ENCODE measurements at regions not wholly inside any gene's neighbourhood (a gene's known extent, or its start where the extent isn't known, plus 50 kb on each side); places are given as distances from the start of the nearest gene placed in this dataset.

- DNase-seq = no peak
Observed at GRCh38 chr11:32273931-32274330, 161.4 kb downstream of the WT1 start.

- DNase-seq = no peak
Observed at GRCh38 chr11:32279672-32280071, 155.7 kb downstream of the WT1 start.

DNA sequence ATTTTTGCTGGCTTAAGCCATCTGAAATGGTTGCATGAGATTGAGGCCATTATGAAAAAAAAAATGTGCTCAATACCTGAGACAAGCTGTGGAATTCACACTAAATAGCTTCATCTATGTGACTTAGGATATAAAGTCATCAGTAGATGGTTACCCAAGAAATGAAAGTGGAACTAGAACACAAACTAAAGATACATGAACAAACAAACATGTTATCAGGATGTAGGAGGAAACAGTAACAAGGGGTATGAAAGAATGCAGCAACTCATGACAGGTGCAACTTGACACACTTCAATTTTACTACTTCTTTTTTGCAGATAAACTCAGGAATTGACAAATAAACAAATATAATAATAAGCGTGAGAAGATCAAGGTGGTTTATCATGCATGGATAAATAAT is 155.0 kb downstream of the WT1 start:
- no peak for DNase-seq

GRCh38 chr11:32288276-32288675 is 147.1 kb downstream of the WT1 start:
- no peak for DNase-seq

DNA sequence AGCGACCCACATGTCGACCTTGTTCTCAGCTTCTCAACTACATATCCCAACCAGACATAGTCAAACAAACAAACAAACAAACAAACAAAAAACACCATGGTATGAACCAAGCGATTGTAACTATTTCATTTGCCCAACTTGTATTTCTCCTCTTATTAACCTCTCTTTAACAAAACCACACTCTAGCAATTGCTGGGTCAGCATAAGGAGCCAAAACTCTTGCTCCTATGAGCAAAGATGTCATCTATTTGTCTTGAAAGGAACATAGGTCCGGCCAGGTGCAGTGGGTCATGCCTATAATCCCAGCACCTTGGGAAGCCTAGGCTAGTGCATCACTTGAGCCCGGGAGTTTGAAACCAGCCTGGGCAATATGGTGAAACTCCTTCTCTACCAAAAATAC is 145.6 kb downstream of the WT1 start:
- no peak for DNase-seq

GRCh38 chr11:32290783-32291182 is 144.6 kb downstream of the WT1 start:
- DNase-seq = no peak

DNA sequence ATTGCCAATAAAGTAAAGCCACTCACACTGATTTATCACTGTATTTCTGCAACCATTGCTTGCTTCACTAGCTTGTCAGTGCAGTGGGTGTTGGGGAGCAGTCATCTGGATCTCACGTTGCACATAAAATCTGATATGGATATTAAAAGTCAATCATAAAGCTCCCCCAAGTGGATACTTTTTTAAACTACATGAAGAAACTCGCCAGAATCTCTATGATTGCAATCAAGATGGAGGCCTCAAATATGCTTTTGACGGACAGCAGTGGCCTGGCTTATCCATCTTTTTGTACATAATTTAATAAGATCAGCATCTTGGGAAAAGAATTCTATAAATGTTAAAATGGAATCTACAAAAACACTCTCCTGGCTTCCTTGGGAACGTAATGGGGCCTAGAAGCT is 137.7 kb downstream of the WT1 start:
- peak; percentile 94 for DNase-seq

DNA sequence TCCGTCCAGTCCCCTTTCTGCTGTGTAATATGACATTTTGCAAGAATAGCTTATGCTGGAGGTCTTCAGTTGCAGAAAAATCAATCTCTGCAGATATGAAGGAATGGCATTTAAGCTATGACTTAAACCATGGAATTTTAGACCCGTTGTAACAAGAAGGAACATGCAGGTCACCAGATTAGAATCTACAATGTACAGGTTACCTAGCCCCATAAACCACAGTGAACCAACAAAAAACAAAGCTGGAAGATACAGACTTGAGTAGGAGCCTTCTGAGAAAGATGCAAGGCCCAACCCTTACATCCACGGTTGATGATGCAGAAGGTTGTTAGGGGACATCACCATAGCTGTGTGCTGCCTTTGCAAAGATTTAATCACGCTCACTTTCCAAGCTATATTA is 132.5 kb downstream of the WT1 start:
- no peak for DNase-seq

DNA sequence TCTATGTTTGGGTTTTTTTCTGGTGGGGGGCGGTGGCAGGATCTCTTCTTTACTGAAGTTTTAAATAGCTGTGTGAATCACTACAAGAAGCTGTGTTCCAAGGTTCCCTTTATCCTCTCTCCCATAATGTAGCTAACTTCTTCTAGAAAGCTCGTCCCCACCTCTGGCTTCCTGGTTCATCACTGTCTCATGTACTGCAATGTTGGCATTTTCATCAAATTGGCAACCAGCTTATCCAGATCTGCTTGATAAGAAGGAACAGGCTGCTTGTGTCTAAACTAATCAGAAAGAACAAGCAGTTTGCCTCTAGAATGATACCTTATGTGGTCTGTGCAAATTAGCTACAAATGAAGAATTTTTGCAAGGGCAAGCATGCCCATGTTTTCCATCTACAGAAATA is 130.8 kb downstream of the WT1 start:
- no peak for DNase-seq

GRCh38 chr11:32305460-32305859 is 129.9 kb downstream of the WT1 start:
- DNase-seq = no peak

- peak; percentile 92 for DNase-seq
Observed at GRCh38 chr11:32307471-32307870, 127.9 kb downstream of the WT1 start.

DNA sequence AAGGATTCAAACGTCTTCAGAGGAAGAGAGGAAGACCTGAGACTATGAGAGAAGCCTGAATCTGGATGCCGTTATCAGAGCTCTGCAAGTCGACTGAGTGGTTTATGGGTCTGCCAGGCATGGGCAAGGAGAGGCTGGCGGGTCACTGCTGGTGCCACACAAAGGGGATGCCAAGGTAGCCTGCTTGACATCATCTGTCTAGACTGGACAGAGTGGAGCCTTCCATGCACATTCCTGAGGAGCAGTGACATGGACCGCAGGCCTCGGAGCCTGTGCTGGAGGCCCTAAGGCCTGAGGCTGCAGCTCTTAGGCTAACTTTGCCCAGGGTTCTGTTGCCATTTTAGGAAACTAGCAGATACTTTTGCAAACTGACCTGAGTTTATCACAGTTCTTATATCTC is 127.4 kb downstream of the WT1 start:
- DNase-seq = no peak

- DNase-seq = peak; percentile 43
Observed at GRCh38 chr11:32309530-32310213, 125.7 kb downstream of the WT1 start.

- no peak for DNase-seq
Observed at GRCh38 chr11:32310214-32310601, 125.1 kb downstream of the WT1 start.

DNA sequence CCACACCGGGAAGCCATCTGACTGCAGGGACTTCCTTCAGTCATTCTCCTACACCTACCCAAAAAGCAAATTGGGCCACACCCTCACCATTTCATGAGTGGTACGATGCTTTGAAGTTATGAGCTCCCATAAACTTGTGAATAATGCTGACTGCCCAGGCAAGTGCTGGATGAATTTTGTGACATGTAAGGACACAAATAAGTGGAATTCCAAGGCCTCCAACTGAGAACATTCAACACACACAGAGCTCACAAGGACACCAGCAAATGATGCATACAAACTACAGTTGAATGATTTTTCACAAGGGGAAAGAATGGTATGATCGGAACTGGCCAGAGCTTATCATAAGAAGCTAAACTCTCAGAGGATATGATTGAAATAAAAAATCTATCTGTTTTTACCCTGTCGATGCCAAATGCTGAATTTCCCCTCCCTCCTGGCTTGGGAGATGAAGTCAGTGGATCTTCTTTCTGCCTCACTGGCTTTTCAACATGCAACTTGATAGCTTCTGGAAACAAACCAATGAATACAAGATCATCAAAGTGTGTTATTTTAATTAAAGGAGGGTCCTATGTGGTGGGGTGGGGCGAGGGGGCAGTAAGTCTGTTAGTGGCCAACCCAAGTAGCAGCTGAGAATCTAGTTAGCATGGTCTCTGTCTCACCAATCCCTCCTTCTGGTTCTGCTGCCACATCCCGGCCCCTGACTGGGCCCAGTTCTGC is 123.8 kb downstream of the WT1 start:
- peak; percentile 53 for DNase-seq

GRCh38 chr11:32312206-32312817 is 123.0 kb downstream of the WT1 start:
- no peak for DNase-seq

GRCh38 chr11:32312865-32313403 is 122.4 kb downstream of the WT1 start:
- peak; percentile 68 for DNase-seq

GRCh38 chr11:32313477-32313876 is 121.9 kb downstream of the WT1 start:
- no peak for DNase-seq

DNA sequence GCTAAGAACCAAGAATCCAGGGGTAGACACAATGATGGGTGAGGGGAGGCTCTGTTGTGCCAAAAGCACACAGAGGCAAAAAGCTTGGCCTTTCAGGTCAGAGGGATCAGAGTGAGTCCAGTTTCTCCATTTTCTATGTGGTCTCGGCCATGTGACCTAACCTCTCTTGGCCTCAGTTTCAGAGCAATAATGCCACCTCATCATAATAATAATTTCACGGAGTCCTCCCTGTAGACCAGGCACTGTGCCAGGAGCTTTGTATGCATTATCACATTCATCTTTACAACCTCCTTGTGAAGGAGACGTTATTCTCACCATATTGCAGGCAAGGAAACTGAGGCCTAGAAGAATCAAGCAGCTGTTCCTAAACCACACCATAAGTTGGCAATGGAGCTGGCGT is 120.2 kb downstream of the WT1 start:
- DNase-seq = no peak

DNA sequence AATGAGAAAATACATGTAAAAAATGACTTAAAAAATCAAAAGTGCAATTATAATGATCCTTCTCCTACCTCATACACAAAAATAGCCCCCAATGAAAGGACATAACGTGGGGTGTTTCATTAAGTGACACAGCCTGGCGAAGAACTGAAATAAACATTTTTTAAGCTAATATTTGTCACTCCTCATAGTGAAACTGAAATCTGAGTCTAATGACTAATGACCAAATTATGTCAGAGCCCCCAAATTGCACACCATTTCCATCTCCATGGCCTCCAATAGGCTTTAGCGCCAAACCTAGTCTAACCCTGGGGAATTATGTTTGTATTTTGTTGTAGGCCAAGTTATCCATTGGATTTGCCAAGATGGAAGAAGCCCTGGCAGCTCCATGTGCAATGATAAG is 119.1 kb downstream of the WT1 start:
- DNase-seq = no peak

DNA sequence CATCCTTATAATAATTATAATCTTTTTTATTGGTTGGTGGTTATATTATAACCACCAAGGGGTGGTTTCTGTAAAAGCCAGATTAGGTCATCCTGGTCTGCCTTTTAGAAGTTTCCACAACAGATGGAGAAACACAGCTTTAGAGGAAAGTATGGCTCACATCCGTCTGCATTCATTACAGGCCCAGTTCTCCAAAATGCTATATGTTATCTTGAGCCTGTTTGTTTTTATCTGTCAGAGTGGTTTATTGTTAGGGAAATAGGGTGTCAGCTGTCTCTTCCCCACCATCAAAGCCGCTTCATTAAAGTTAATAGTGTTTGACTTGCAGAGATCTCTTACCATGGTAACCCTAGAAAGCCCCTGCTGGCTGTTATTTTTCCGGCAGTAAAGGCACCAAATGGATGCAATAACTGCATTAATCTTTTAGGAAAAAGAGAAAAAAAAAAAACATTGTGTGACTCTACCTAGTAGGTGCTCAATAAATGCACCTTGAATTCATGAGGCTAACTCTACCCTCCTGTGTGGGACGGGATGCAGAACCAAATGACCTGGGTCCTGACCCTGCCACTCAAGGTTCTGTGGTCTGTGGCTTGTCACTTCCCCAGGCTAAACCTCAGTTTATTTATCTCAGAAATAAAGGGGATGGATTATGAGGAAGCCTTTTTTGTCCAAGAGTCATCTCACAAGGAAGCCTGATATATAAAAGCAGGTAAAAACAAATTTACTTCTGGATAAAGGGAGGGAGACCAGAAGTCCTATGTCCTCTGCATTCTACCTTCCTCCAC is 118.3 kb downstream of the WT1 start:
- peak; percentile 82 for DNase-seq

GRCh38 chr11:32317643-32318042 is 117.7 kb downstream of the WT1 start:
- DNase-seq = no peak
